ENCODE measurements at regions not wholly inside any gene's neighbourhood (a gene's known extent, or its start where the extent isn't known, plus 50 kb on each side); places are given as distances from the start of the nearest gene placed in this dataset.
A peak's percentile ranks its signal among the peaks of the same experiment; 100 is the strongest.

GRCh38 chrX:39982948-39983347 is 114.8 kb downstream of the BCOR start:
- DNase-seq = no peak

DNA sequence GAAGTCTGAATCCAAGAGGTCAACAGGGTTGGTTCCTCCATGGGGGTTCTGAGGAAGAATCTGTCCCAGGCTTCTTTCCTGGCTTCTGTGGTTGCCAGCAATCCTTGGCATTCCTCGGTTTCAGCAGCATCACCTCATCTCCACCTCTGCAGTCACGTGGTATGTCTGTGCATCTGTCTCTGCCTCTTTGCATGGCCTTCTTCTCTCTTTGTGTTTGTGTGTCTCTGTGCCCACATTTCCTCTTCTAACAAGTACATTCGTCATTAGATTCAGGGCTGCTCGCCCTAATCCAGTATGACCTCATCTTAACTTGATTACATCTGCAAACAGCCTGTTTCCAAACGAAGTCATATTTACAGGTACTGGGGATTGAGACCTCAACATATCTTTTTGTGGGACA is 114.0 kb downstream of the BCOR start:
- DNase-seq = peak; percentile 49

DNA sequence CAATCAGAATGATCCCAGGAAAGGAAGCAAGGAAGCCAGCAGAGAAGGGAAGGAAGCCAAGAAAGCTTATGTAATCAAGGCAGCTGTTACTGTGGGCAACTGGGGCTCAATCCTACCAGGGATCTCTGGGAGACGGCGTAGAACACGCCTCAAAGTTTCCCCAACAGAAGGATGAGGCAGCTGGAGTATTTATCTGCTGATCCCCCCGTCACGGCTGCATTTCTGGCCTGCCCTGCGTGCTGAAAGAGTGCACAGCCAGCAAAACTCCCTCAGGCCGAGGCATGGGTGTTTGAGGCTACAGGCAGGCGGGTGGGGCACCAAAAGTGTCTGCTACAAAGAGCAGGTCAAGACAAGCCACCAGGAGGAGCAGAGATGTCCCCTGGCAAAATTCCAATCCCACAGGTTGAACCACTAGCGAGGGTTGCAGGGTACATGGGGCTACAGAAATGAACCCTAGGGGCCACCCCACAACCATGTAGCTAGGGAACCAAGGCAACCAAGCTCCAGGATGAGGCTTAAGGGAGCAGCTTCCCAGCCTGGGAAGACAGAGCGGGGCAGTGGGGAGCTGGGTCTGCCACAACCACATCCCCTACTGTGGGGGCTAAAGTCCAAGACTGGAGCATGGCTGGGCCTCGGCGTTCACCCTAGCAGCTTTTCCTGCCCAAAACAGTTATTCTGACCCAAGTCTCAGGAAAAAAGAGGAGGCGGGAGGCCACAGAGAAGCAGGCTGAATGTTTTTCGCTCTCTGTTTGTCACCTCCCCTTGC is 113.4 kb downstream of the BCOR start:
- peak; percentile 63 for DNase-seq

- no peak for DNase-seq
These were observed 112.7 kb downstream of the BCOR start for GRCh38 chrX:39985071-39985470.

DNA sequence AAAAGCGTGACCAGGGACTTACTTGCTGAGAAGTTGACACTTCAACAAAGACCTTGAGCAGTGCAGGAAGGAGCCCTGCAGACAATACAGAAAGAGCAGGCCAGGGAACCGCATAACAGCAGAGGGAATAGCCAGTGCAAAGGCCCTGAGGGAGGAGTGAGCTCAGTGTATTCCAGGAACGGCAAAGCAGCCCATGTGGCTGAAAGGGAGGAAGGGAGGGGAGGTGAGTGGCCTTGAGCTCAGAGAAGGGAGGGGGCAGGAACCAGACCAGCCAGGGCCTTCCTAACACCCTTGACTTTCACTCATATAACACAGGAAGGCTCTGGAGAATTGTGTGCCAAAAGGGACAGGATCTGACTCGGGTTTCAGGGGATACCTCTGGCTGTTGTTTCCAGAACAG is 112.2 kb downstream of the BCOR start:
- DNase-seq = no peak

GRCh38 chrX:39988496-39988895 is 109.3 kb downstream of the BCOR start:
- DNase-seq = no peak

DNA sequence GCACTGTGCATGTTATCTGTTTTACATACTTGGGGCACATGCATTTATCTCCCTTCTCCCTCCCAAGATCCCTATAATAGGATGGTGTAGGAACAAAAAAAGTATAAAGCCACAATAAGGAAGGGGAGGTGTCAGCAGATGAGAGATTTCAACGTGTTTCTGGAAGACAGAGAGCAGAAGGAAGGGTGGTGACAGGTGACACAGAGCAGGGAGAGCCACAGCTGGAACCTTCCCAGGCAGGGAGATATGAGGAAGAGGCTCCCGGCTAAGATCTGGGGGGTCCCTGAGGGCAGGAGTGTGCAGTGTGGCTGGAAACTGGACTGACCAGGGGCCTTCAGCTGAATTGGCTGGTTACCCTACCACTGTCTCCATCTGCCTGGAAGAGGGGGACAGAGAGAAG is 107.4 kb downstream of the BCOR start:
- no peak for DNase-seq

GRCh38 chrX:39992300-39992699 is 105.5 kb downstream of the BCOR start:
- DNase-seq = no peak

DNA sequence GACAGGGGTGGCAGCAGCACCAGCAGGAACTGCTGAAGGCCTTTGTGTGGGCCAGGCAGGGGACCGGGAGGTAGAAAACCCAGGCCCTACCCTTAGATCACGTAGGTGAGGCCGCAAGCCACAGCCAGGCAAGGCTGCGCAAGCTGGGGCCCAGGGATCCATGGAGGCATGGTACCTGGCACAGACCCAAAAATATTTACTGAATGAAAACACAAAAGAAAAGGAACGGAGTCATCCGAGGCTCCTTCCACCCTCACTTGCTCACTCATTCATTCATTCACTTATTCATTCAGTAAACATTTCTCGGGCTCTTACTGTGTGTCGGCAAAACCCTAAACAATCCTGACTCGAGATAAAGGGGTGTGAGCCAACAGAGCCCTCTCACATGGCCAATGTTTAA is 102.3 kb downstream of the BCOR start:
- DNase-seq = no peak

- no peak for DNase-seq
These were observed 101.2 kb downstream of the BCOR start for GRCh38 chrX:39996536-39996935.

DNA sequence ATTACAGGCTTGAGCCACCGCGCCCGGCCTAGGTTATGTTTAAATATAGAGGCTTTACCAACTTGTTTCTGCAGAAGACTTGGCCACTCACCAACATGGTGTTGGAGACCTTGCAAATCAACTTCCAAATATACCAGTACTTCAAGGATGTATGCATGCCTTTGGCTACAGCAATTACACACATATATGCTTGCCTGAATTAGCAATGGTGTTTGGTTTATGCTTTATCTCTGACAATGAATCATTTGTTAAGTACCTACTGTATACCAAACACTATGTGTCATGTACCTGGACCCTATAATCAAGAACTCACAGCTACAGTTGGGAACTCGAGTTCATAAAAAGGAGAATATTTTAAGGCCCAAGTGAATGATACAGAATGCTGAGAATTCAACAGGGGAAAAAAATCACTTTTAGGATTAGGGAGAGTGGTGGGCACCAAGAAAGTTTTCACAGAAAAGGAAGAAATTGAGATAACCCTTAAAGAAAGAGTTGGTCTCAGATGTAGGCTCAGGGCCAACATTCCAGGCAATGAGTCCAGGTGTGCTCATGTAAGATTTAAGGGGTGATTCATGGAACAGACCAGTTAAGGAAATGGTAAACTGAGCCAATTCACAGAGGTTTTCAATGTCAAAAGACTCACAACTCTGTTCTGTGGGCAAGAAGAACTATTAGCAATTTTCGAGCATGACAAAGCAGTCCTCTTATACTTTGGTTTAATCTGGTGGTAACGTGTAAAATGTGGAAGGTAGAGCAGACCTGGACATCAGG is 98.9 kb downstream of the BCOR start:
- no peak for DNase-seq
